Stomach (tissue), 4 donors: ENCODE measurements at regions not wholly inside any gene's neighbourhood (a gene's known extent, or its start where the extent isn't known, plus 50 kb on each side); places are given as distances from the start of the nearest gene placed in this dataset.

Source experiments
- CTCF ChIP-seq, 7 experiments: fragments of 450-650 bp in 4 of 7; fragments of 200-600 bp in 3 of 7; sonication (generic) in 3 of 7; IDR thresholded peaks; one replicate each; pipeline ENCODE4 v1.5.1; 2016 to 2019; ENCODE audit warnings: antibody characterized with exemption in 7 of 7, control low read depth in 2 of 7, mild to moderate bottlenecking in 1 of 7
- EP300 ChIP-seq: sonication (generic); formaldehyde crosslinking; IDR thresholded peaks from one replicate; pipeline ENCODE4 v1.6.1; 2017; ENCODE audit warnings: antibody characterized with exemption
- POLR2A ChIP-seq, 4 donors: fragments of 450-650 bp; IDR thresholded peaks; one replicate each; pipeline ENCODE4 v1.6.1; 2016; ENCODE audit warnings: antibody characterized with exemption in 4 of 4, control low read depth in 2 of 4, mild to moderate bottlenecking in 1 of 4, moderate library complexity in 1 of 4
- POLR2AphosphoS5 ChIP-seq, 3 donors: sonication (generic); formaldehyde crosslinking; IDR thresholded peaks; one replicate each; pipeline ENCODE4 v1.6.1; 2016; ENCODE audit warnings: antibody characterized with exemption in 3 of 3

DNA sequence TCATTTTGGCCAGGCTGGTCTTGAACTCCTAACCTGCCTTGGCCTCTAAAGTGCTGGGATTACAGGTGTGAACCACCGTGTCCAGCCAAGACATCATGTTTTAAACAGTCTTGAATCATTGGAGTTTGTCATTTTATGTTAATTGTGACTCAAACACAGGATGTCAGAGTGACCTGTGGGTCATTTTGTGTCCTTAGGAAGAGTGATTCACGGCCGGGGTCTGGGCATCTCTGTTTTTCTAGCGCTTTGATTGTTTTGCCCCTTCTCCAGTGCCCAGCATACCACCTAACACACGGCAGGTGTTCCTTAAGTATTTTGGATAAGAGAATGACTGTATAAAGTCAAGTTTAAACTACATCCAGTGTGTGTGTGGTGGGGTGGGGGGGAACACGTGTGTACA lies 183.7 kb upstream of the KLF6 start:
- no peak for TF ChIP-seq CTCF (IDR thresholded peaks at IDR 0.05)
- no peak for TF ChIP-seq POLR2A (IDR thresholded peaks at IDR 0.05)
- no peak for TF ChIP-seq POLR2AphosphoS5 (IDR thresholded peaks at IDR 0.05)
- TF ChIP-seq EP300, result no peak
